Neural cell (in vitro differentiated cells): ENCODE measurements at regions not wholly inside any gene's neighbourhood (a gene's known extent, or its start where the extent isn't known, plus 50 kb on each side); places are given as distances from the start of the nearest gene placed in this dataset.

Experiments
- CTCF ChIP-seq: fragments of 450-650 bp; IDR thresholded peaks from 2 replicates; pipeline ENCODE4 v1.5.1; 2014; ENCODE audit warnings: antibody characterized with exemption, mild to moderate bottlenecking, moderate library complexity; ENCODE audit not compliant: poor library complexity, severe bottlenecking
- EZH2 ChIP-seq: fragments of 200-600, 300-800 bp; shearing (Covaris generic), sonication (generic); IDR thresholded peaks from 2 replicates; pipeline ENCODE4 v1.6.1; 2014; ENCODE audit warnings: antibody characterized with exemption, low read length, borderline replicate concordance, mild to moderate bottlenecking; ENCODE audit not compliant: insufficient read depth, poor library complexity, severe bottlenecking
- POLR2AphosphoS5 ChIP-seq: IDR thresholded peaks from 2 replicates; pipeline ENCODE4 v1.6.1; 2012
- RAD21 ChIP-seq: fragments of 450-650 bp; conservative IDR thresholded peaks from 2 replicates; pipeline ENCODE4 v1.6.1; 2014; ENCODE audit warnings: antibody characterized with exemption, mild to moderate bottlenecking, moderate library complexity
- REST ChIP-seq: IDR thresholded peaks from 2 replicates; pipeline ENCODE4 v1.6.1; 2012; ENCODE audit warnings: borderline replicate concordance
- SMC3 ChIP-seq: fragments of 450-650 bp; conservative IDR thresholded peaks from 2 replicates; pipeline ENCODE4 v1.6.1; 2014; ENCODE audit warnings: antibody characterized with exemption, mild to moderate bottlenecking, moderate library complexity; ENCODE audit not compliant: poor library complexity
- TAF1 ChIP-seq: IDR thresholded peaks from 2 replicates; pipeline ENCODE4 v1.6.1; 2012; ENCODE audit warnings: low read depth

GRCh38 chr4:59455751-59456150, 1744.4 kb upstream of the ADGRL3 start:
- TF ChIP-seq TAF1 (no peak), SMC3 (no peak), REST (no peak), CTCF (no peak), EZH2 (no peak), RAD21 (no peak), POLR2AphosphoS5 (no peak)
